Mesendoderm (in vitro differentiated cells): ENCODE measurements at regions not wholly inside any gene's neighbourhood (a gene's known extent, or its start where the extent isn't known, plus 50 kb on each side); places are given as distances from the start of the nearest gene placed in this dataset.
A peak's percentile ranks its signal among the peaks of the same experiment; 100 is the strongest.

Experiments
- DNase-seq: peaks from one replicate; pipeline ENCODE4 v3.0.0; 2013
- H2AK5ac ChIP-seq: 2 replicates; pipeline ENCODE4 v1.6.1; 2013; ENCODE audit warnings: low read length, inconsistent platforms
- H2BK120ac ChIP-seq: 2 replicates; pipeline ENCODE4 v1.6.1; 2013; ENCODE audit warnings: low read depth, mild to moderate bottlenecking, low read length, moderate library complexity, mixed read lengths
- H2BK15ac ChIP-seq: replicated peaks from 2 replicates; pipeline ENCODE4 v1.6.1; 2013; ENCODE audit warnings: low read depth, mild to moderate bottlenecking, moderate library complexity
- H2BK5ac ChIP-seq: 2 replicates; pipeline ENCODE4 v1.6.1; 2013; ENCODE audit warnings: low read length, inconsistent platforms
- H3K18ac ChIP-seq: 2 replicates; pipeline ENCODE4 v1.6.1; 2013; ENCODE audit warnings: mild to moderate bottlenecking, low read length, mixed read lengths
- H3K23ac ChIP-seq: one replicate; pipeline ENCODE4 v1.6.1; 2013; ENCODE audit warnings: low read length
- H3K27ac ChIP-seq: 2 replicates; pipeline ENCODE4 v1.5.1; 2013; ENCODE audit warnings: low read depth, mild to moderate bottlenecking, inconsistent platforms, low read length, moderate library complexity
- H3K27me3 ChIP-seq: 2 replicates; pipeline ENCODE4 v1.6.1; 2013; ENCODE audit warnings: low read length, control low read depth, mild to moderate bottlenecking, inconsistent platforms; ENCODE audit not compliant: insufficient read depth, poor library complexity
- H3K36me3 ChIP-seq: 2 replicates; pipeline ENCODE4 v1.6.1; 2013; ENCODE audit warnings: low read length, inconsistent platforms; ENCODE audit not compliant: control insufficient read depth, insufficient read depth
- H3K4ac ChIP-seq: one replicate; pipeline ENCODE4 v1.6.1; 2013; ENCODE audit warnings: low read depth, mild to moderate bottlenecking, low read length, moderate library complexity
- H3K4me1 ChIP-seq: 2 replicates; pipeline ENCODE4 v1.6.1; 2013; ENCODE audit warnings: low read depth, low read length, inconsistent platforms; ENCODE audit not compliant: control insufficient read depth
- H3K4me2 ChIP-seq: 2 replicates; pipeline ENCODE4 v1.6.1; 2013; ENCODE audit warnings: low read length
- H3K4me3 ChIP-seq: 2 replicates; pipeline ENCODE4 v1.5.1; 2013; ENCODE audit warnings: mild to moderate bottlenecking, low read length
- H3K56ac ChIP-seq: one replicate; pipeline ENCODE4 v1.6.1; 2013; ENCODE audit warnings: low read length
- H3K79me1 ChIP-seq: 2 replicates; pipeline ENCODE4 v1.6.1; 2013; ENCODE audit warnings: low read length, inconsistent platforms
- H3K79me2 ChIP-seq: 2 replicates; pipeline ENCODE4 v1.6.1; 2013; ENCODE audit warnings: mild to moderate bottlenecking, low read length; ENCODE audit not compliant: control insufficient read depth, insufficient read depth
- H3K9ac ChIP-seq: 2 replicates; pipeline ENCODE4 v1.6.1; 2013; ENCODE audit warnings: low read length, inconsistent platforms
- H4K5ac ChIP-seq: one replicate; pipeline ENCODE4 v1.6.1; 2013; ENCODE audit warnings: low read length
- H4K8ac ChIP-seq: one replicate; pipeline ENCODE4 v1.6.1; 2013; ENCODE audit warnings: low read depth, mild to moderate bottlenecking, control low read depth, low read length, moderate library complexity
- WGBS: extraction: QIAGEN DNeasy Blood & Tissue Kit; methylation state at CpG from one replicate; pipeline ENCODE4 v1.1.7; 2013; ENCODE audit warnings: low lambda C conversion rate, missing lambda C conversion rate; ENCODE audit not compliant: insufficient coverage; ENCODE audit errors: extremely low coverage; 5-methylcytosine and 5-hydroxymethylcytosine counted together

- H3K4ac ChIP-seq: no peak overlapping the region
- no peak overlapping the region for H3K23ac ChIP-seq
- no peak overlapping the region for H3K9ac ChIP-seq
- no peak overlapping the region for H4K8ac ChIP-seq
- no peaks in the 10 kb centered on the region for H3K4me1 ChIP-seq
- no peak overlapping the region for H2BK5ac ChIP-seq
- no peak overlapping the region for H2BK15ac ChIP-seq
- H3K79me1 ChIP-seq: no peaks in the 10 kb centered on the region
- no peak overlapping the region for H3K4me2 ChIP-seq
- H3K56ac ChIP-seq: no peak overlapping the region
- H2BK120ac ChIP-seq: no peak overlapping the region
- H3K27ac ChIP-seq: no peak overlapping the region
- no peaks in the 10 kb centered on the region for H3K36me3 ChIP-seq
- no peak overlapping the region for H3K4me3 ChIP-seq
- no peaks in the 10 kb centered on the region for H3K27me3 ChIP-seq
- DNase-seq: no peak
- no CpG with 5 or more reads among the region's 7 CpGs for WGBS
- H3K18ac ChIP-seq: no peak overlapping the region
- no peak overlapping the region for H2AK5ac ChIP-seq
- H4K5ac ChIP-seq: no peak overlapping the region
- H3K79me2 ChIP-seq: no peaks in the 10 kb centered on the region
These were observed 79.8 kb upstream of the CD93 start for GRCh38 chr20:23165964-23166363.

- H2BK120ac ChIP-seq: no peak overlapping the region
- WGBS: no CpG with 5 or more reads among the region's 12 CpGs
- H3K36me3 ChIP-seq: no peaks in the 10 kb centered on the region
- H2BK5ac ChIP-seq: no peak overlapping the region
- H3K4me1 ChIP-seq: peaks cover 2% of the 10 kb centered on the region
- H3K79me1 ChIP-seq: no peaks in the 10 kb centered on the region
- H4K8ac ChIP-seq: no peak overlapping the region
- no peaks in the 10 kb centered on the region for H3K27me3 ChIP-seq
- H2AK5ac ChIP-seq: no peak overlapping the region
- H3K9ac ChIP-seq: no peak overlapping the region
- H2BK15ac ChIP-seq: no peak overlapping the region
- H4K5ac ChIP-seq: no peak overlapping the region
- no peak overlapping the region for H3K56ac ChIP-seq
- H3K79me2 ChIP-seq: no peaks in the 10 kb centered on the region
- DNase-seq: peak; percentile 47
- H3K27ac ChIP-seq: no peak overlapping the region
- no peak overlapping the region for H3K23ac ChIP-seq
- no peak overlapping the region for H3K4me2 ChIP-seq
- H3K18ac ChIP-seq: no peak overlapping the region
- no peak overlapping the region for H3K4me3 ChIP-seq
- H3K4ac ChIP-seq: no peak overlapping the region
These were observed 79.2 kb upstream of the CD93 start for GRCh38 chr20:23165307-23165750.

- H3K79me1 ChIP-seq: no peaks in the 10 kb centered on the region
- no peak overlapping the region for H3K27ac ChIP-seq
- H3K18ac ChIP-seq: no peak overlapping the region
- no peak overlapping the region for H3K4me2 ChIP-seq
- H2BK5ac ChIP-seq: no peak overlapping the region
- H3K23ac ChIP-seq: peak overlapping the region; percentile 6
- H3K9ac ChIP-seq: no peak overlapping the region
- H3K79me2 ChIP-seq: no peaks in the 10 kb centered on the region
- H3K27me3 ChIP-seq: no peaks in the 10 kb centered on the region
- H3K36me3 ChIP-seq: no peaks in the 10 kb centered on the region
- WGBS: no CpG with 5 or more reads among the region's 13 CpGs
- H2BK120ac ChIP-seq: no peak overlapping the region
- DNase-seq: no peak
- H3K4ac ChIP-seq: no peak overlapping the region
- H3K56ac ChIP-seq: no peak overlapping the region
- no peak overlapping the region for H3K4me3 ChIP-seq
- no peak overlapping the region for H2BK15ac ChIP-seq
- H2AK5ac ChIP-seq: no peak overlapping the region
- no peak overlapping the region for H4K8ac ChIP-seq
- peaks cover 2% of the 10 kb centered on the region for H3K4me1 ChIP-seq
- no peak overlapping the region for H4K5ac ChIP-seq
These were observed 78.1 kb upstream of the CD93 start for GRCh38 chr20:23164176-23164601.

GRCh38 chr20:23163562-23163961, 77.4 kb upstream of the CD93 start:
- no peak overlapping the region for H3K4ac ChIP-seq
- WGBS: no CpG with 5 or more reads among the region's 6 CpGs
- no peak overlapping the region for H3K9ac ChIP-seq
- H2BK120ac ChIP-seq: no peak overlapping the region
- no peak for DNase-seq
- no peak overlapping the region for H2BK5ac ChIP-seq
- H3K79me2 ChIP-seq: no peaks in the 10 kb centered on the region
- H3K4me3 ChIP-seq: no peak overlapping the region
- H4K5ac ChIP-seq: no peak overlapping the region
- H3K4me1 ChIP-seq: peaks cover 2% of the 10 kb centered on the region
- H3K79me1 ChIP-seq: no peaks in the 10 kb centered on the region
- no peak overlapping the region for H3K23ac ChIP-seq
- no peaks in the 10 kb centered on the region for H3K36me3 ChIP-seq
- H3K27me3 ChIP-seq: no peaks in the 10 kb centered on the region
- no peak overlapping the region for H3K18ac ChIP-seq
- H4K8ac ChIP-seq: no peak overlapping the region
- H2AK5ac ChIP-seq: no peak overlapping the region
- no peak overlapping the region for H3K56ac ChIP-seq
- no peak overlapping the region for H3K27ac ChIP-seq
- H2BK15ac ChIP-seq: no peak overlapping the region
- no peak overlapping the region for H3K4me2 ChIP-seq

- Histone ChIP-seq H3K56ac (no peak overlapping the region), H2AK5ac (no peak overlapping the region), H3K4me1 (peaks cover 2% of the 10 kb centered on the region), H4K5ac (no peak overlapping the region), H2BK120ac (no peak overlapping the region), H3K4ac (no peak overlapping the region), H3K9ac (no peak overlapping the region), H4K8ac (no peak overlapping the region), H3K27me3 (no peaks in the 10 kb centered on the region), H3K79me2 (no peaks in the 10 kb centered on the region), H3K79me1 (no peaks in the 10 kb centered on the region), H3K4me2 (no peak overlapping the region), H3K18ac (no peak overlapping the region), H3K4me3 (no peak overlapping the region), H3K27ac (no peak overlapping the region), H3K23ac (no peak overlapping the region), H2BK15ac (no peak overlapping the region), H3K36me3 (no peaks in the 10 kb centered on the region), H2BK5ac (no peak overlapping the region)
- WGBS: no CpG with 5 or more reads among the region's 5 CpGs
- no peak for DNase-seq
These were observed 76.8 kb upstream of the CD93 start for GRCh38 chr20:23162887-23163286.

GRCh38 chr20:23161968-23162696, 76.0 kb upstream of the CD93 start:
- Histone ChIP-seq H3K79me2 (no peaks in the 10 kb centered on the region), H3K56ac (no peak overlapping the region), H3K4me1 (peaks cover 2% of the 10 kb centered on the region), H3K18ac (no peak overlapping the region), H3K23ac (no peak overlapping the region), H2AK5ac (no peak overlapping the region), H4K8ac (no peak overlapping the region), H3K9ac (no peak overlapping the region), H3K79me1 (no peaks in the 10 kb centered on the region), H3K27ac (no peak overlapping the region), H4K5ac (no peak overlapping the region), H3K27me3 (no peaks in the 10 kb centered on the region), H2BK120ac (no peak overlapping the region), H3K4ac (no peak overlapping the region), H3K4me2 (no peak overlapping the region), H3K36me3 (no peaks in the 10 kb centered on the region), H3K4me3 (no peak overlapping the region), H2BK15ac (no peak overlapping the region), H2BK5ac (no peak overlapping the region)
- DNase-seq: no peak
- WGBS: no CpG with 5 or more reads among the region's 12 CpGs
